Cardiac fibroblast (primary cell): ENCODE measurements at regions not wholly inside any gene's neighbourhood (a gene's known extent, or its start where the extent isn't known, plus 50 kb on each side); places are given as distances from the start of the nearest gene placed in this dataset.

Source experiments
- DNase-seq, 2 donors: peaks; one replicate each; pipeline versions ENCODE4 v3.0.0 to v3.0.0-alpha.2; 2010; ENCODE audit warnings: low read depth in 2 of 2
- H3K4me3 ChIP-seq, 2 donors: replicated peaks in 1 of 2; 1 replicate in 1 of 2; 2 replicates in 1 of 2; pipeline ENCODE4 v1.5.1; 2011; ENCODE audit warnings: low read depth in 2 of 2, low read length in 2 of 2, mild to moderate bottlenecking in 2 of 2, moderate library complexity in 1 of 2
- CTCF ChIP-seq: IDR thresholded peaks from one replicate; pipeline ENCODE4 v1.5.1; 2011; ENCODE audit warnings: low read depth, mild to moderate bottlenecking, low read length, inconsistent platforms

- TF ChIP-seq CTCF, result no peak
- H3K4me3 ChIP-seq, result no peak overlapping the region
- DNase-seq, result no peak
These were observed 179.4 kb downstream of the FAM43A start for GRCh38 chr3:194865061-194865460.

GRCh38 chr3:194865615-194866014 lies 179.9 kb downstream of the FAM43A start:
- TF ChIP-seq CTCF, result no peak
- DNase-seq, result no peak
- no peak overlapping the region for H3K4me3 ChIP-seq

- TF ChIP-seq CTCF, result no peak
- H3K4me3 ChIP-seq, result no peak overlapping the region
- no peak for DNase-seq
These were observed 180.6 kb downstream of the FAM43A start for GRCh38 chr3:194866236-194866635.

GRCh38 chr3:194867270-194867983 lies 181.7 kb downstream of the FAM43A start:
- DNase-seq, result peak; percentile 17 to 54
- TF ChIP-seq CTCF, result no peak
- no peak overlapping the region for H3K4me3 ChIP-seq

- H3K4me3 ChIP-seq, result no peak overlapping the region
- TF ChIP-seq CTCF, result no peak
- DNase-seq, result no peak
These were observed 183.1 kb downstream of the FAM43A start for GRCh38 chr3:194868831-194869230.

- peak; percentile 41 to 86 for DNase-seq
- no peak overlapping the region for H3K4me3 ChIP-seq
- peak; percentile 16 for TF ChIP-seq CTCF
These were observed 183.9 kb downstream of the FAM43A start for GRCh38 chr3:194869482-194870169.
